ENCODE measurements at regions not wholly inside any gene's neighbourhood (a gene's known extent, or its start where the extent isn't known, plus 50 kb on each side); places are given as distances from the start of the nearest gene placed in this dataset.

DNA sequence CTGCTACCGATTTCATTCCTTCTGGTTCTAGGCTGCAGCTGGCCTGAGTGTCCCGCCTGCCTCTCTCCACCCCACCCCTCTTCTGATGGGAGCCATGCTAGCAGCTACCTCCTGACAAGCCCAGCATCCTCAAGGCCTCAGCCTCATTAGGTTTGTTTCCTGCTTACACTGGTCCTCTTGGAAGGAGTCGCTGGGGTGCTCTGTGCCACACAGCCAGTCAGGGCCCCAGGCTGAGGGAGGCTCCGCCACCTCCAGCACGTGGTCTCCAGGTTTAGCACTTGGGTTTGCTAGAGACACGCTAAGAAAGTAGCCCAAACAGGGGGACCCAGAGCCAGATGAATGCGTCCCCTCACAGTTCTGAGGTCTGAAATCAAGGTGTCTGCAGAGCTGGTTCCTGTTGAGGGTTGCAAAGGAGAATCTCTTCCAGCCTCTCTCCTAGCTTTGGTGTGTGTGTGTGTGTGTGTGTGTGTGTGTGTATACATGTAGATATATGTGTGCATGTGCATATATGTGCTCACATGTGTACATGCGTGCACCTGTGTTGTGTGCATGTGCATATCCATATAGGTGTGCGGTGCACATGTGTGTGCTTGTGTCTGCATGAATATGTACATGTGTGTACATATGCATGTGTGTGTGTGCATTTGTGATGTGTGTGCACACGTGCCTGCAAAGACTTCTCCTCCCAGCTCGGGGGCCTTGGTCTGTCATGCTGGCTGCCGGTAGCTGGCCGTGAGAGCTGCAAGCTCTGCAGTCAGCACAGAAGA lies 301.1 kb upstream of the AJAP1 start:
- Histone ChIP-seq H3K36me3 (no peaks in the 10 kb centered on the region), H3K27me3 (peaks cover 38% of the 10 kb centered on the region), H3K9me3 (replicated peaks) (no peaks in the 10 kb centered on the region), H3K27ac (no peak overlapping the region), H3K4me1 (no peaks in the 10 kb centered on the region), H3K4me3 (no peak overlapping the region)
- no peak for DNase-seq

DNA sequence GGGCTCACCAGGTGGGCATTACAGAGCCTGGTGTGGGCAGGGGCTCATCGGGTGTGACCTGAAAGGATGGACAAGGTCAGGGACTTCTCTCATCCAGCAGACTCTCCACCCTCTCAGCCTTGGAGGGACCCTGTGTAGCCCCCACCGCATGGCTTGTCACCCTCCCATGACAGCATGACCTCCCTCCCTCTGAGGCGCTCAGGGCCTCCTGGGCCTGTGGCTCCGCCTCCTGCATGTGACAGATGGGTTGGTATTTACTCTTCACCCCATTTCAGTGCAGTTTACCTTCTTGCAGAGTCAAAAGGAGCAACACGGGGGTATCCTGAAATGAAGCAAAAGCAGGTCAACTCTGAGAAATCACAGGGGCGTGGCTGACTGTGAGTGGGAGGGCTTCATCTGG lies 298.6 kb upstream of the AJAP1 start:
- DNase-seq = no peak
- H3K4me1 ChIP-seq = no peaks in the 10 kb centered on the region
- H3K36me3 ChIP-seq = no peaks in the 10 kb centered on the region
- H3K27me3 ChIP-seq = peaks cover 59% of the 10 kb centered on the region
- H3K4me3 ChIP-seq = no peak overlapping the region
- H3K27ac ChIP-seq = no peak overlapping the region
- H3K9me3 ChIP-seq (replicated peaks) = no peaks in the 10 kb centered on the region

DNA sequence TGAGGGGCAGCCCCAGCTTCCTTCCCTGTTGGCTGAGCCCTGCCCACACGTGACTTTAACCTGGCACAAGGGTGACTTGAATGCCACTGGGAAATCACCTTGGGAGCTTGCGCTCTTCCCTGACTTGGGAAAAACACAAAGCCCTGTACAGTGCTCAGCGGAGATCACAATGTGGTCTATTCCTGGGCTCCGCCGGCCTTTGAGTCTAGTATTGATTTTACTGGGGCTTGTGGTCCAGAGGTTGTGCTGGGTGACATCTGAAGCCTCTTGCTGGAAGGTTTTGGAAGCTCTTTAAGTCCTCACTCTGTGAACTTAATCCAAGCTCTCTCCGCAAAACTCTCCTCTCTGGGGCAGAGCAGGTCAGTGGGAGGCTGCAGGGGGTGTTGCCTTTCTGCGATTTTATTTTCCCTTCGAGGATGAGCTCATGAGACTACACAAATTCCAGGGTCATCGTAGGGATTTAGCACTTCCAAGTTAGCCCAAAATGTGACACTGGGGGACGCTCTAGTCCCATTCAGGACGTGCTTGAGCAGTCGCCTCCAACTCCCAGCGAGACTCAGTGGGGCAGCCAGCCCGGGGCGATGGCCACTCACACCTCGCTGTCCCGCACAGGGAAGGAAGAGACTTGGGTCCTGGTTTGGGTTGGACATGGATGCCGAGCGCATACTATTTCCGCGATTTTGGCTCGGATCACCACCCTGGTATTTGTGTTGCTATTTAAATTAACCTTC lies 291.9 kb upstream of the AJAP1 start:
- no peak for DNase-seq
- Histone ChIP-seq H3K4me1 (no peaks in the 10 kb centered on the region), H3K9me3 (replicated peaks) (no peaks in the 10 kb centered on the region), H3K27me3 (peaks cover 28% of the 10 kb centered on the region), H3K4me3 (no peak overlapping the region), H3K36me3 (no peaks in the 10 kb centered on the region), H3K27ac (no peak overlapping the region)

DNA sequence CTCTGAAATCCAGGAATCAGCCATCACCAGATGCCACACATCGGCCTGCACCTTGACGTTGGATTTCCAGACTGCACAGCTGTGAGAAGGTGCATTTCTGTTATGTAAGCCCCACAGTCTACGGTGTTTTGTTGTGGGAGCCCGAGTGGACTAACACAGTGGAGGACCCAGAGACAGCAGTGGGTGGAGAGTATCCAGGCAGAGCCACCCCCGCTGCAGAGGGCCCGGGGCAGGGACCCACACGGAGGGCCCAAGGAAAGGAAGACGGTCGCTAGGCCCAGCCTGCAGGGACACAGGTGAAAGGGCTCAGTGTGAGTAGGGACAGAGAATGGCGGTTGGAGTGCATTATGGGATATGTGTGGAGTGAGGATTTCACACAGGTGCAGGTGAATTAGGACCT lies 288.3 kb upstream of the AJAP1 start:
- Histone ChIP-seq H3K27ac (no peak overlapping the region), H3K9me3 (replicated peaks) (no peaks in the 10 kb centered on the region), H3K4me3 (no peak overlapping the region), H3K36me3 (no peaks in the 10 kb centered on the region), H3K27me3 (no peaks in the 10 kb centered on the region), H3K4me1 (no peaks in the 10 kb centered on the region)
- no peak for DNase-seq

DNA sequence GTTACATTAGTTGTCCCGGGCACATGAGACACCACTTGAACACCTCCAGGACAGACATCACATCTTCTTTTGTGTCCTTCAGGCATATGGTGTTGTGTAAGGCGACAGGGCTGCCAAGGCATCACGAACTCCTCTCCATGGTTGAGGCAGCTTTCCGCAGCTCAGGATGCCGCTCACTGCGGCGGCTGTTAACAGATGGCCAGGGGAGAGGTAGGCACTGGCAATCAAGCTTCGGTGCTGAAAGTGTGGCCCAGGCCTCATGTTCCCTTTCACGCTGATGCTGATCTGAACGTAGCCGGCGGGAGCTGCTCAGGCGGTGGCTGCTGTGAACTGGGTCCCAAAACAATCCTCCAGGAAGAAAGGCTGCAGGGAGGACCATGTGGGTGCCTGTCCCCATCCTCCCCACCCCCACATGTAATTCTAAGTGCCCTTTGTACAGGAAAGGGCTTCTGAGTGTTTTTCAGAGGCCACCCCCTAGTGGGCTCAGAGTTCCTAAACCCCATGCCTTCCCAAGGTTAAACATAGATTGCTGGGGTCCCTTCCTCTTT lies 287.1 kb upstream of the AJAP1 start:
- H3K27ac ChIP-seq = no peak overlapping the region
- no peaks in the 10 kb centered on the region for H3K4me1 ChIP-seq
- no peak overlapping the region for H3K4me3 ChIP-seq
- no peaks in the 10 kb centered on the region for H3K9me3 ChIP-seq (replicated peaks)
- no peaks in the 10 kb centered on the region for H3K27me3 ChIP-seq
- no peaks in the 10 kb centered on the region for H3K36me3 ChIP-seq
- DNase-seq = no peak

DNA sequence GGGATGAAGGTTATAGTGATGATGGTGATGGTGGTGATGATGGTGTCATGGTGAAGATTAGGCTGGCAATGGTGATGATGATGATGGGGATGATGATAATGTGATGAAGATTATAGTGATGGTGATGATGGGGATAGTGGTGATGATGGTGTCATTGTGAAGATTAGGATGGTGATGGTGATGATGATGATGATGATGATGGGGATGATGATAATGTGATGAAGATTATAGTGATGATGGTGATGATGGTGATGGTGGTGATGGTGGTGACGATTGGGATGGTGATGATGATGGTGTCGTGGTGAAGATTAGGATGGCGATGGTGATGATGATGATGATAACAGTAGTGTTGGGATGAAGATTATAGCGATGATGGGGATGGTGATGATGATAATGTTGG lies 285.1 kb upstream of the AJAP1 start:
- no peak for DNase-seq
- no peaks in the 10 kb centered on the region for H3K4me1 ChIP-seq
- no peak overlapping the region for H3K27ac ChIP-seq
- no peaks in the 10 kb centered on the region for H3K9me3 ChIP-seq (replicated peaks)
- no peak overlapping the region for H3K4me3 ChIP-seq
- H3K27me3 ChIP-seq = no peaks in the 10 kb centered on the region
- no peaks in the 10 kb centered on the region for H3K36me3 ChIP-seq

DNA sequence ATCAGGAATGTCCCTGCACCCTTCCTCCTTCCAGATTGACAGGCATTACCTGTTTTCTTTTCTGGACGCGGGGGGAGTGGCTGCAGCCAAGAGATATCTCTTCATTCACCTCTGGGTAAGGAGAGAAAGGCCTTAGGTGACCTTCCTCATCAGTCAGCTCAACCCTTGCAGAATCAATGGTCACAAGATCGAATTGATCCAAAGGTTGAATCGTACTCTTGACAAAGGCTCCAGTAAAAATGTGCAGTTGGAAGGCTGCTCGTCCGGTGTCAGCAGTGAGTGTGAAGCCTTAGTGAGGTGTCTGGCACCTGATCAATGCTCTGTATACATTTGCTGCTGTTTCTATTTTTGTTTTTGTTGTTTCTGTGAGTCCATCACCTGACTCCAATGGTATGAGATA lies 282.6 kb upstream of the AJAP1 start:
- Histone ChIP-seq H3K4me3 (no peak overlapping the region), H3K27me3 (no peaks in the 10 kb centered on the region), H3K9me3 (replicated peaks) (no peaks in the 10 kb centered on the region), H3K27ac (no peak overlapping the region), H3K4me1 (no peaks in the 10 kb centered on the region), H3K36me3 (no peaks in the 10 kb centered on the region)
- DNase-seq = no peak

DNA sequence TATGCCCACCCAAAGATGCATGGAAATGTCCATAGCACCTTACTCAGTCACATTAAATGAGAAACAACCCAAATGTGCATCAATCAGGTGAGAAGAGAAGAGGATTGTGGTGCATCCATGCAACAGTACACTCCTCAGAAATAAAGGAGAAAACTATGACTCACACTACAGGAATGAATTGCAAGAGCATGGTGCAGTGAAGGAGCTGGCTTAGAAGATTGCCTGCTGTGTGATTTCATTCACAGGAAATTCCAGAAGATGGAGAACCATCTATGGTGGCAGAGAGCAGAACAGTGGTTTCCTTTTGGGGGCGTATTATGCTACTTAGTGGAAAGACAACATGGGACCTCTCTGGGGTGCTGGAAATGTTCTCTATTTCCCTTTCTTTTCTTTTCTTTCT lies 278.6 kb upstream of the AJAP1 start:
- no peak for DNase-seq
- Histone ChIP-seq H3K27me3 (no peaks in the 10 kb centered on the region), H3K4me3 (no peak overlapping the region), H3K36me3 (no peaks in the 10 kb centered on the region), H3K4me1 (no peaks in the 10 kb centered on the region), H3K9me3 (replicated peaks) (no peaks in the 10 kb centered on the region), H3K27ac (no peak overlapping the region)

DNA sequence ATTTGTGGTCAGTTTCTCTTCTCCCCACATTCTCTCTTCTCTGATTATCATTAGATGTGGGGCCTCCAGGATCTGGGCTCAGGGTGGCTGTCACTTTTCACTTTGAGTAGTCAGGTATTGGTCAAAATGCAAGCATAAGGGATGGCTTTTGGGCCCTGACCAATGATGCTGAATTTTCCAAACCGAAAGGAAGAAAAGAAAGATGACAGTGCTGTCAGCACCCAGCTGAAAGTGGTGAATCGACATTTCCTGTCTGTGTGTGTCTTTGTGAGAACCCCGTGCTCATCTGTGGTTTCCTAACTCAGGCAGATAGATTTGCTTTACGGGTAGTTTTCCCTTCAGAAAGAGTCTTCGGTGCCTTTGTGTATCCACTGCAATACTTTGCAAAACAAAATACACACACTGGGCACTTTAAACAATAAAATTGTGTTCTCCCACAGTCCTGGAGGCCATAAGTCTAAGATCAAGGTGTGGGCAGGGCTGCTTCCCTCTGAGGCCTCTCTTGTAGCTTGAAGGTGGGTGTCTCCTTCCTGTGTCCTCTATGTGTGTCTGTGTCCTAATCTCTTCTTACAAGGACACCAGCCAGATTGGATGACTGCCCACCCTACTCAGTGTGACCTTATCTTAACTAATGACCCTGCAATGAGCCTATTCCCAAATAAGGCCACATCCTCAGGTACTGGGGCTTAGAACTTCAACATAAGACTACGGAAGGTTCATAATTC lies 274.8 kb upstream of the AJAP1 start:
- Histone ChIP-seq H3K4me1 (no peaks in the 10 kb centered on the region), H3K27me3 (no peaks in the 10 kb centered on the region), H3K36me3 (no peaks in the 10 kb centered on the region), H3K27ac (no peak overlapping the region), H3K9me3 (replicated peaks) (no peaks in the 10 kb centered on the region), H3K4me3 (no peak overlapping the region)
- DNase-seq = no peak

DNA sequence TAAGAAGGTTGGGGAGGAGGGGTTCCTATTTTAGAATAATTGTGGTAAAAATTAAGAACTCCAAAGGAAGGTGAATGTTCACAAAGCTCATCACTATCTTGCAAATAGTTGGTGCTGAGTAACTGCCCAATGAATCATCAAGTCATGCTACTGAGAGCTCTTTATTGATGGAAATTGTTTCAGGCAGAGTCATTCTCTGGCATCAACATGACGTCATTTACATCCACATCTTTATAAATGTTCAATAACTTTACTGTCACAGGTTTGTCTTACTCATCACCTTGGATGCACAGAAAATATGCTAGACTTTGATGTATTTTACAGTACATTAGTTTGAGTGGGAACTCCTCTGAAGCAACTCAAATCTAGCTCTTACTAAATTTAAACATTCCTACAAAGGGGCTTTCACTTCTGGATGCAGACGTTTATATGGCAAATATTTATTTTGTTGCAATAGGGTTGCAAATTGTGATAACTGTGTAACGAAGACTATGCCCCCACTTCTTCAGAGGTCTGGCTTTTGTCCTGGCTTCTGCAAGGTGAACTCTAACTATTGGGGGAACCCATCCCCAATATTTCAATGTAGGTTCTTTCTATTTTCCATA lies 273.7 kb upstream of the AJAP1 start:
- Histone ChIP-seq H3K36me3 (no peaks in the 10 kb centered on the region), H3K27me3 (no peaks in the 10 kb centered on the region), H3K4me1 (no peaks in the 10 kb centered on the region), H3K9me3 (replicated peaks) (no peaks in the 10 kb centered on the region), H3K27ac (no peak overlapping the region), H3K4me3 (no peak overlapping the region)
- DNase-seq = no peak

DNA sequence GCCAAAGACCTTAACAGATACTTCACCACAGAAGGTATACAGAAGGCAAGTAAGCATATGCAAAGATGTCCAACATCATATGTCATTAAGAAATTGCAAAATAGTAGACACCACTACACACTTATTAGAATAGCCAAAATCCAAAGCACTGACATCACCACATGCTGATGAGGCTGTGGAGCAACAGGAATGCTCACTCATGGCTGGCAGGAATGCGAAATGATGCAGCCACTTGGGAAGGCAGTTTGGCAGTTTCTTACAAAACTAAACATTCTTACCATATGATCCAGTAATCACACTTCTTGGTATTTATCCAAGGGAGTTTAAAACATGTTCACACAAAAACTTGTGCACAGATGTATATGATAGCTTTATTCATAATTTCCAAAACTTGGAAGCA lies 261.2 kb upstream of the AJAP1 start:
- no peak overlapping the region for H3K4me3 ChIP-seq
- no peaks in the 10 kb centered on the region for H3K4me1 ChIP-seq
- no peak overlapping the region for H3K27ac ChIP-seq
- DNase-seq = no peak
- peaks cover 17% of the 10 kb centered on the region for H3K27me3 ChIP-seq
- no peaks in the 10 kb centered on the region for H3K9me3 ChIP-seq (replicated peaks)
- H3K36me3 ChIP-seq = no peaks in the 10 kb centered on the region

DNA sequence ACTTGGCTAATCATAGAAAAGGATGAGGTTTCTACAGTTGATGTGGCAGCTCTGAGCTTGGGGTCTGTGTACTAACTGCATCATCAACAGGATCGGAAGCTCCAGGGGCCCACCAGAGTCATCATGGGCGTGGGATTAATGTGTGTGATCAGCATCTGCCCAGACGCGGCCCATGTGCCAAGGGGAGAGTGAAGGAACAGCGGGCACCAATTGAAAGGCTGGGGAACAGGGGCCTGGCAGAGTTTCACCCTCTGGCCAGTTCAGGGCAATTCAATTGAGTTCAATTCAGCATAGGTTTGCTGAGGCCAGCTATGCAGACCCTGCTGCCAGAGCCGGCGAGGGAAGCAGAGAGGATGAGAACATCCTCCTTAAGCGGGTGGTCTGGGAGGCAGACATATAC lies 260.0 kb upstream of the AJAP1 start:
- DNase-seq = no peak

DNA sequence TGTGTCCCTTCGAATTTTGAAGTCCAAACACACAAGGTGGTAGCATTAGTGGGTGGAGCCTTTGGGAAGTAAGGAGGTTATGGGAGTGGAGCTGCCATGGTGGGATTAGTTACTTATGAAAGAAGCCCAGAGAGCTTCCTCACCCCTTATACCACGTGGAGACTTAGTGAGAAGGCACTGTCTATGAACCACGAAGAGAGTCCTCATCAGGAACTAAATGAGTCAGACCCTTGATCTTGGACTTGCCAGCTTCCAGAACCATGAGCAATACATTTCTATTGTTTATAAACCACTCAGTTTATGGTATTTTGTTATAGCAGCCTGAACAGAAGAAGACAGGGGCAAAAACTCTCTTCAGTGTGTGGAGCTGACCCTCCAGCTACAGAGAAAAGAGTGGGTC lies 259.3 kb upstream of the AJAP1 start:
- H3K27me3 ChIP-seq = peaks cover 21% of the 10 kb centered on the region
- no peaks in the 10 kb centered on the region for H3K9me3 ChIP-seq (replicated peaks)

More for the DNA sequence above, 260.0 kb upstream of the AJAP1 start:
- Histone ChIP-seq H3K27me3 (peaks cover 19% of the 10 kb centered on the region), H3K9me3 (replicated peaks) (no peaks in the 10 kb centered on the region), H3K27ac (no peak overlapping the region), H3K36me3 (no peaks in the 10 kb centered on the region), H3K4me3 (no peak overlapping the region), H3K4me1 (no peaks in the 10 kb centered on the region)

DNA sequence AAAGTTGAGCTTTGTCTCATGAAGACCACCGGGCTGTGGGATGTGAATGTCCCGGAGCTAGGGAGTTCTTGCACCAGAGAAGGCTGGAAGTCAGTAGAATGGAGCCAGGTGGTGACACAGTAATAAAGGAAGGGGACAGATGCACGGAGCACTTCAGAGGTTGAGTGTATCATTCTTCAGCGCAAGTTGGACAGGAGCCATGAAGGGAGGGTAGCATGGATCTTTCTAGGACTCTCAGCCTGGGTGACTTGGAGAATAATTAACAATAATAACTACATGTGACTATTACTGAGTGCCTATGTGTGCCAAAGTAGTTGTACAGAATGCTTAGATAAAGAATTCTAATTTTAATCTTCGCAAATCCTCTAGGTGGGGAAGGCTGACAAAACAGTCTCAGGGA lies 258.7 kb upstream of the AJAP1 start:
- no peak overlapping the region for H3K4me3 ChIP-seq
- H3K27me3 ChIP-seq = peaks cover 22% of the 10 kb centered on the region
- no peak for DNase-seq
- no peaks in the 10 kb centered on the region for H3K4me1 ChIP-seq
- H3K27ac ChIP-seq = no peak overlapping the region
- H3K36me3 ChIP-seq = no peaks in the 10 kb centered on the region
- H3K9me3 ChIP-seq (replicated peaks) = no peaks in the 10 kb centered on the region

More for the DNA sequence above, 259.3 kb upstream of the AJAP1 start:
- DNase-seq = no peak
- no peak overlapping the region for H3K27ac ChIP-seq
- H3K36me3 ChIP-seq = no peaks in the 10 kb centered on the region
- H3K4me1 ChIP-seq = no peaks in the 10 kb centered on the region
- H3K4me3 ChIP-seq = no peak overlapping the region

DNA sequence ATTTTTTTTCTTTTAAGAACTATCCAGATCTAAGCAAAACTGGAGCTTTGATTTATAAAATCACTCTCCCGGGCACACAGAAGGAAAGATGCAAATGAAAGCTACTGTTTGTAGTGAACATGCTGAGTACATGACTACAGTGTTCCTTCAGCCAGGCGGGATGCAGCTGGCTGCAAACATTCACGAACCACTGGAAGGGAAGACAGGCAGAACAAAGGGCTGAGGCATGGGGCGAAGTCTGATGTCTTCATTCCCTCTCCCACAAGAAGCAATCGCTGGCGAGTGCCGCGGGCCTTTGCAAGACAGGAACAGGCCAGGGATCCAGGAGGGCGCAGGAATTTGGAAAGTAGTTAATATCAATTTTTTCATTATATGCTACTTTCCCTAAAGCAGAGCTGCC lies 257.9 kb upstream of the AJAP1 start:
- DNase-seq = no peak
- H3K9me3 ChIP-seq (replicated peaks) = no peaks in the 10 kb centered on the region
- H3K27ac ChIP-seq = no peak overlapping the region
- H3K27me3 ChIP-seq = peaks cover 18% of the 10 kb centered on the region
- no peak overlapping the region for H3K4me3 ChIP-seq
- no peaks in the 10 kb centered on the region for H3K36me3 ChIP-seq
- no peaks in the 10 kb centered on the region for H3K4me1 ChIP-seq

All from SJCRH30 (cell line).